GM20431 (cell line): ENCODE measurements at regions not wholly inside any gene's neighbourhood (a gene's known extent, or its start where the extent isn't known, plus 50 kb on each side); places are given as distances from the start of the nearest gene placed in this dataset.

Experiments
- in situ Hi-C: fragments of 300-500 bp; cut with MseI, MboI; formaldehyde crosslinking; loops from one replicate; pipeline ENCODE4 v1.15.0; 2020; ENCODE audit warnings: low sequenced_read_pairs; ENCODE audit not compliant: unreplicated experiment

DNA sequence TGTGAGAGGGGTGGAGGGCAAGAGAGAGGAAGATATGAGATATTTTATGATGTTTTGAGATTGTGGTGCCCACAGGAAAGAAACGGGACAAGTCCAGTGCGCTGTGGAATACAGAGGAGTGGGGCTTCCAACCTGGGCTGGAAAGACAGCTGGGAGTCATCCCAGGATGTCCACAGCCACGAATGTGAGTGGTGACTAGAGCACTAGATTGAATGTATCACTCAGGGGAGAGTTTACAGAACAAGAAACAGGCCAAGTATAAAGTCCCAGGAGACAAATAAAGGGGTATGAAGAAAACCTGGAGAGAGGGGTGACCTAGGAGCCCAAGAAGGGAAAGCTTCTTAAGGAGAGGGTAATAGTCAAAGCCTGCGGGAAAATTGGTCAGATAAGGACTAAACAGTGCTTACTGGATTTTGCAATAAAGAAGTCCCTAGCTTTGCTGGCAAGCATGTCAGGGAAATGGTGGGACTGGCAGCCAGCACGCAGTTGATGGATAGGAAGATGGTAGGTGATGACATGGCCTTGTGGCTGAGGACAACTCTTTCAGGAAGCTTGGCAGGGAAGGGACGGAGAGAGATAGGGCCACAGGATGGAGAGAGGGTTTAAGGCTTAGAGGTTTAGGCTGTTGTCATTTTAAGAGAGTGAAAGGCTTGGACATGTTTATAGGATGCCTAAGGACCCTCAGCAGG lies 114.5 kb downstream of the AXIN2 start:
- in situ Hi-C loops: no loop called here

DNA sequence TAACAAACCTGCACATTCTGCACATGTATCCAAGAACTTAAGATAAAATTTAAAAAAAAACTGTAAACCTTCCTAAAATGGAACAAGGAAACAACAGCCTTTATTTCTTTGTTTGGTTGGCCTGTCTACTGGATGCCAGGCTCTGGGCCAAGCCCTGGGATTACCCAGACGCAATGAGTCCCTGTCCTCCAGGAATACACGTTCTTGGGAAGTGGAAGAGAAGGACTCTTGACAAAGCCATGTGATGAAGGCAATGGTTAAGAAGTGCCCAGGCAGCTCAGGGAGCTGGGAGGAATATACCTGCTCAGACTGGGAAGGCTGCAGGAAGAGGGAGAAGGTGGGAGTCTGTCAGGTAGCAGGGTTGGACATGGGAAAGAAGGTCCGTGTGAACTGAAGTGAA lies 115.4 kb downstream of the AXIN2 start:
- in situ Hi-C loops: no loop called here

DNA sequence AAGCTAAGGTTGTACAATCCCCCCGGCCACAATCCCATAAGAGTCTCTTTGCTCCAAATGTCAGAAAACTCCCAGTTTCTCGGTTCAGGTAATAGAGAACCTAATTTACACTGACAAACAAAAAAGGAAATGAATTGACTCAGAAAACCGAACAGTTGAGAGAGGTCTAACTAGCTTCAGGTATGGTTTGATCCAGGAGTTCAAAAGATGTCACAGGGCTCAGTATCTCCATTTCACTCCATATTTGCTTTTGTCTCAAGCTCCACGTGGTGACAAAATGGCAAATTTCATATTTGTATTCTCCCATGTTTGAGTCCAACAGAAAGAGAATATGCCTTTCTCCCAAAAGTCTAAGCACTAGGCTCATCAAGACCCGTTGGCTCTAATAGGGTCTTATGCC lies 117.4 kb downstream of the AXIN2 start:
- in situ Hi-C loops: no loop called here

DNA sequence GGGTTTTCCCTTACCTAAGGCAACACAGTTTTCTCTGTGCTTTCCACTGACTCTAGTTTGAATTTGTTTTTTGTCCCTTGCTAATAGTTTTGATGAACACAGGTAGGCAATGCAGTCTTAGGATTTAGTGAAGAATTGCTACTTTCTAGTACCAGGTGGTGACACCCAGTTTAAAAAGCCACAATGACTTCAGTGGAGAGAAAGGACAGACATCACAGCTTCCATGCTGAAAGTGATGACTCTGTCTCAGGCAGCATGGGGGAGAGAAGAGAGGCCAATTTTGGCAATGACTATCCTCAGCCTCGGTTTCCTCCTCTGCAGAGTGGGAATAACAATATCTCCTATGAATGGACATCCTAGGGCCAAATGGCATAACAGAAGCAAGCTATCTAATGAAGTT lies 118.8 kb downstream of the AXIN2 start:
- in situ Hi-C loops: no loop called here

DNA sequence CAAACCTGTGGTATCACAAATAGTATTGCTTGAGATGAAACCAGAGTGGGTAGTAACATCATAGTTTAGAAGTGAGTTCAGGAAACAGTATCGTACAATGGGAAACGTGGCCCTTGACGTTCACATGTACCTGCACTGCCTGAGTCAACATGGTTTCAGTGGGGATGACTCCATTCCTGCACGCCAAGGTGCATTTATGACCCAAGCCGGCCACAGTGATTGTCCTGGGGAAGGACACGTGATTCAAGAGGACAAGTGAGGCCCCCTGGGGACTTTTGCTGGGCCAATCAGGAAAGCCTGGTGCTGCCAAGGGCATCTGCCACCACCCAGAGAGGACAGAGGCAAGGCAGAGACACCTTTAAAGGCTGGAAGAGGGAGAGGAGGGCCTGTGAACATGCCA lies 119.2 kb downstream of the AXIN2 start:
- in situ Hi-C loops: no loop called here

DNA sequence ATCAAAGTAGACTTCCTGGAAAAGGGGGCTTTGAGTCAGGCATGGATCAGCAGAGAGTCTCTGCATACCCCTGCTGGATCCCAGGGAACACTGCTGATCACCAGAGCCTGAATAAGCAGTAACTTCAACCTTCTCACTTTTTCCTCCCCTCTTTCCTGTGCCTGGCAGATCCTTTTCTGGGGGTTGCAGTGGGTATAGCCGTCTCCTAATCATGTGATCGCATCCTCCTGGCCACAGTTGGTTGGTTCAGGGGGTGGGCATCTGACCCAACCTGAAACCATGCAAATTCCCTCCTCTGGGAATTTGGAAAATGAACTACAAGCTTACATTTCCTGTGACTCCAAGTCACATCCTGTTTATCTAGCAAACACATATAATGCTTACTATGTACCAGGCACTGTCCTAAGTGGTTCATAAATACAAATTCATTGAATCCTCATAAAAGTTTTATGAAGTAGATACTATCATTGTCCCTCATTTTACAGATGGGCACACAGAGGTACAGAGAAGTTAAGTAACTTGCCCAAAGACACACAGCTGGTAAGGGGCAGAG lies 120.3 kb downstream of the AXIN2 start:
- in situ Hi-C loops: no loop called here

DNA sequence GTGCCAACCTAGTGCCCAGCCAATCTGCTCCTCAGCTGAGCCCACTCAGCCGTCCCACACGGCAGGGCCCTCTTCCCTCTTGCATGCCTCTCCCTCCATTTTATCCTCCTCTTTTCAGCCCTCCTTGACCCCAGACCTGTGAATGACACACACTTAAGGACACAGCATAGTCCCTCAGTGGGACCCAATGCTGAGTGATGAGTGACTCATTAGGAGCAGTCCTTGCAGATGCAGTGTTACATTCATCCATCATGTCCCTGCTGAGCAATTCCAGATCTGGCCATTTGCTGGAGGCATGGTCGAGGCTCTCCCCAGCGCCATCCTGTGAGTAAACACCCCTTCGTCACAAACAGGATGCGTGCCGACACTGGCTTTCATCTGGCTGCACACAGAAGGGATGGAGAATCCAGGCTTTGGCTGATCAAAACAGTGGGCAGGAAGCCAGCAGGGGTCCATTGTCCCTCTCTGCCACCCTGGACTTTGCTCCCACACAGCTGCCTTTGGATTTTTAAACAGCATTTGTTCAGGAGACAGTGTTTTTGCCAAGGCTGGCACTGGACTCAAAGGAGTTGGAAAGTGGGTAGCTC lies 122.6 kb downstream of the AXIN2 start:
- in situ Hi-C loops: no loop called here

DNA sequence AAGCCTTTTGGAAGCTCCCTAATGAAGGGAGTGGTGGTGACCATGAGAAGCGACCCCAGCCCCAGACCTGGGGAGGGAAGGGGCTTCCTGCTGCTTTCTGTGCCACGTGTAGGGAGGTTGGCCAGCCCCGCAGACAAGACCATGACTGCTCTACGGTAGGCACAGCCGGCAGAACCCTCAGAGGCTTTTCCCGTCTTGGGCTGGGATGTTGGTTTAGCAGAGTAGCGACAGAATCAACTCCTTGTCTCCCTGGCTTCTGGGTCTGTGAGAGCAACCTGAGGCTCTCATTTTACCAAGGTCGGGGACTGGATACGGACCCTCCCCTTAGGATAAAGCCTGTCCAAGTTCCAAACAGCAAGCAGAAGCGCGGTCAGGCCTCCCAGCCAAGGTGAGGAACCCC lies 123.3 kb downstream of the AXIN2 start:
- in situ Hi-C loops: no loop called here

DNA sequence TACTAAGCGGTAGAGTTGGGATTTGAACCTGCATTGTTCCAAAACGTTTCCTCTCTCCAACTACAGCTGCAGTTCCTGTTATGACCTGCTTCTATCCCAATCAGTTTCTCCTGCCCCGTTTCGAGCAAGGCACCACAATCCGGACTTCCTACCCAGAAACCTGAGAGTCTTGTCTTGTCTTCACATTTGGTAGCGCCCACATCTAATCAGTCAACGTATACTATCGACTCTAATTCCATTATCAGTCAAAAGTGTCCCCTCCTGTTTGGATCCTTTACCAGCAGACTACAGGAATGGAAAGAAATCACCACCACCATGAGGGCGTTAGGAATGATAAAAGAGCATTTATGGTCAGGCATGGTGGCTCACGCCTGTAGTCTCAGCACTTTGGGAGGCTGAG lies 124.6 kb downstream of the AXIN2 start:
- in situ Hi-C loops: no loop called here

DNA sequence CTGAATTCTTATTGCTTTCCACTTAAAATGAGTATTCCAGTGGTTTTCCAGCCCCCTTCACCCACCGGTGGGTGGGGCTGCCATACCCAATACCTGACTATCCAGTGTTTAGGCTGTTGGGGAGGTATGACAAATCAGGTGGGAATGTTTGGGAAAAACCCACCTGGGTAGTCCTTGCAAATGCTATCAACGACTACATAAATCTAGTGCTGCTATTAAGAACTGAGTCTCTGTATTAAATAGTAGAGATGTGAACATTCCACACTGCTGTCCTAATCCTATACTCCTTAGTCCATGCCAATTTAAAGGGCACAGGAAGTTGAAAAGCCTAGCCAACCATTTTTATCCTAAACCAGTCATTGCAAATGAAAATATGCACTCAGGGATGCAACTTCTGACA lies 126.6 kb downstream of the AXIN2 start:
- in situ Hi-C loops: no loop called here

DNA sequence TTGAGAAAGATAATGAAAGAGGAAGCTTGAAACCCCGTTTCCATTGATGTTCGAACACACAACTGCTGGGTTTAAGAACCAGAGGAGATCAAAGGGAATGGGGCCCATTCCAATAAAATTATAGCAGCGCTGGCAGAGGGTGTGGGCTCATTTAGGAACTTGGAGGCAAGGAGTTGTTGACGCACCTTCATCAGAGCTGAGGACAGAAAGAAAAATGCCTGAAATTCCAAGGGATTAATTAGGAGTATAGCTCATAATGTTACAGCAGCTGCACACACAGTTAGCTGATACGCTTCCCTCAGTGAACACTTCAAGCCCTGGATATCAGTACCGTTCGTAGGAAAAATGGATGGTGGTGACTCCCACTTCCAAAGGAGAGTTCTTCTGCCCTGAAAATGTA lies 127.2 kb downstream of the AXIN2 start:
- in situ Hi-C loops: no loop called here

DNA sequence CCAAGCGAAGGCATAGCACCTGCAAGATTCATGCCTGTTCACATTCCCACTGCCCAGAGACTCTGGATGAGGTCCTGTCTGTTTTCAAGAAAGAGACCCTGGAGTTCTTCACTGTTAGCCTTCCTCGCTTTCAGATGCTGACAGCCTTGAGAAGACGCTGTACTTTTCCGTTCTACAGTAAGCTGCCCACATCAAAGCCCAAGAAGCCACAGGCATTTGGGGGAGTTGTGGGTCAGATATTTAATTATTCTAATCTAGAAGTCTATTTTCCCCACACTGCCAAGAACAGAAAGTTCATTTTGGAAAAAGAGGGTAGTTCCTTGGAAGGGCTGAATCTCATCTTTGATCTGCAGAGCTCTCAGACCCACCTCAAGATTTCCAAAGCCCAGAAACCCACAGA lies 127.9 kb downstream of the AXIN2 start:
- in situ Hi-C loops: no loop called here

DNA sequence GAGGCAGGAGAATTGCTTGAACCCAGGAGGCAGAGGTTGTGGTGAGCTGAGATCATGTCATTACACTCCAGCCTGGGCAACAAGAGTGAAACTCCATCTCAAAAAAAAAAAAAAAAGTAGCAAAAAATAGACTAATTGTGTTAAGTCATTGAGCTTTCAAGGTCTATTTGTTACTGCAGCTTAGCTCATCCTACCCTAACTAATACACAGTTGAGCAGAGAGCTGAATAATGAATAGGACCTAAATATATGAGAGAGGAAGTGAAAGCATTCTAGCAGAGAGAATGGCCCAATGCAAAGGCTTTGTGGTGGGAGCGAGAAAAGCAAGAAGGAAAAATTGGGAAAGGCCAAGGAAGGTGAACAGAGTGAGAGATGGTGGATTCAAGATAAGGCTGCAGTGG lies 128.3 kb downstream of the AXIN2 start:
- in situ Hi-C loops: no loop called here

DNA sequence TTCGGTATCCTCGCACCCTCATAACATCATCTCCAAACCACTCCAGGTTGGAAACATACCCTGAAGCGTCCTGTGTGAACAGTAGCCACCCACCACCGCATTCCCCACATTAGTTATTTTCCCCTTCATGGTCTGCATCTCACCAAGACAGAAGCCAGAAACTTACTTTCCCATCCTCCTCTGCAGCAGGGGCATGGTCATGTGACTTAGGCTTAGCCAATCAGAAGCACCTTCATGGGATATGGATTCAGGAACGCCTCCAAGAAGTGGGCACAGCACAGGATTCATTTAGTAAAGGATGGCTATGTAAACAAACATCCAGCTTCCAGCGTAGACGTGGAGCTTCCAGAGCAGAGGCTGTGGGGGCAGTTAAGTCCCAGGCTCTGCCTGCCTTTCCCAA lies 130.3 kb downstream of the AXIN2 start:
- in situ Hi-C loops: no loop called here

DNA sequence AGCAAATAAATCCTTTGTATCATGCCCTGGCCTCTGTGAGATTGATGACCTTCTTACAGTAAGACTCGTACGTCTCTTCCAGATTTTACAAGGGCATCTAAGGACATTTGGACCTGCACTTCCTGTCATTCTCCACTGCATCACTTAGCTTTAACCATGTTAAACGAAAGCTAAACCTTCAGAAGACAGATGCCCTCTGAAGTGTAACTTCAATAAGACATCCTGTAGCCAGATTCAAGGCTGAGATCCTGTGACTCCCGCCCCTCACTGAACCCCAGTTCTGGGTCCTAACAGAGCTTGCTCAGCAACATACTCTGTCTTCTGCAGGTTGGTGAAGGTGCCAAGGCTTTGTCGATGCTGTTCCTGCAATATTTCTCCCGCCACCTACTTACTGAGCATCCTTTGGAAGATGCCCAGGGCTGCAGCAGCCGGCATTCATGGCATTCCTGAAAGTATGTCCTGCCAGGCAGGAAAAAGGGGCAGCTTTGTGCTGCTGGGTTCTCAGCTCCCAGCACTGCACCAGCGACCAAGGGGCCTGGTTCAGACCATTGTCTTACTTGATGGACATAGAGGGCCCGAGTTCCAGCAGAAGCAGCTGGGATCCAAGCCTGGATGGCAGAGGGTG lies 131.1 kb downstream of the AXIN2 start:
- in situ Hi-C loops: no loop called here

DNA sequence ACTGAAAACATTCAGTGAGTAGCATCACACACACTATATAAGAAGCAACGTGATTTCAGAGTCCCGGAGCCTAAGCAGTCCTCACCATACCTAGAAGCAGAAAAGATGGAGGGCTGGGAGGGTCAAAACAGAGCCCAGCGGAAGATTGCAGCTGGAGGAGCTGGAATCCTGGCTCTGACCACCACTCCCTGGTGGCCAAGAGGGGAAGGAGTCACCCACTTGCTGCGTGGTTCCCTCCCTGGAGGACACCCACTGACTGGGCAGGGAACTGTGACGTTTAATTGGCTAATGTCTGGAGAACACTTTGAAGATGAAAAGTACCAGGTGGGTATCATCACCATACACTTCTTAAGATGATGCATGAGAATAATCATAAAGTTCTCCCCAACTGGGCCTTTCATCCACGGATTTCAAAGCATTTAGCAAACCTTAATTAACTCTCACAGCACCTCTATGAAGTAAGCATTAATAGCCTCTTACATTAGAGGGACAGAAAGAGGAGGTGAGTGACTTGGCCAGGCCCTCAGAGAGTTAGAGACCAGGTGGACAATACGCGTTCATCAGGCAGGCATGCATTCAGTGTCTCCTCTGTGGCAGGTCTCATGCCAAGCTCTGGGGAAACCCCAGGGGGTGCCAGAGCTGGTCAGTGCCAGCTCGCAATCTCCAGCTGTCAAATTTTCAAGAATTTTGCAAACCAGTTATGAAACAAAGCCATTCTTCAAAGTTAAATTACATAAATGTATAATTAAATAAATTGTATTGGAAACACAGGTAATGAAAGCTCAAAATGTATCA lies 137.9 kb downstream of the AXIN2 start:
- in situ Hi-C loops: no loop called here

DNA sequence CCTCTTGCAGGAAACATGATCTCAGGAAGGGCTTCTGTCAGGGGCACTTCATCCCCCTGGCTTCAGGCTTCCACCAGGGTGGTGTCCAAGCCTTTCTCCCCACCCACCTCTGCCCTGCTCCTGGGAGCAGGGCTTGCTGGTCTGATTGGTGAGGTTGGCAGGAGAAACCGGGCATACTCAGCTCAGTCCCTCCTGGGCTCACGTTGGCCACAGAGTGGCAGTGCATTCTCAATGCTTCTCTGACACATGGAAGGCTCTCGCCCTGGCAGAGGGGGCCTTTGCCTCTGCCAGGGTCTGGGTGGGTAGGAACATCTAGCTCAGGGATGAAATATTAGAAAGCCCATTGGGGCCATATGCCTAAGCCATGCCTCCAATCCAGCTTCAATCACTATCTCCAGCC lies 142.8 kb downstream of the AXIN2 start:
- in situ Hi-C loops: no loop called here

DNA sequence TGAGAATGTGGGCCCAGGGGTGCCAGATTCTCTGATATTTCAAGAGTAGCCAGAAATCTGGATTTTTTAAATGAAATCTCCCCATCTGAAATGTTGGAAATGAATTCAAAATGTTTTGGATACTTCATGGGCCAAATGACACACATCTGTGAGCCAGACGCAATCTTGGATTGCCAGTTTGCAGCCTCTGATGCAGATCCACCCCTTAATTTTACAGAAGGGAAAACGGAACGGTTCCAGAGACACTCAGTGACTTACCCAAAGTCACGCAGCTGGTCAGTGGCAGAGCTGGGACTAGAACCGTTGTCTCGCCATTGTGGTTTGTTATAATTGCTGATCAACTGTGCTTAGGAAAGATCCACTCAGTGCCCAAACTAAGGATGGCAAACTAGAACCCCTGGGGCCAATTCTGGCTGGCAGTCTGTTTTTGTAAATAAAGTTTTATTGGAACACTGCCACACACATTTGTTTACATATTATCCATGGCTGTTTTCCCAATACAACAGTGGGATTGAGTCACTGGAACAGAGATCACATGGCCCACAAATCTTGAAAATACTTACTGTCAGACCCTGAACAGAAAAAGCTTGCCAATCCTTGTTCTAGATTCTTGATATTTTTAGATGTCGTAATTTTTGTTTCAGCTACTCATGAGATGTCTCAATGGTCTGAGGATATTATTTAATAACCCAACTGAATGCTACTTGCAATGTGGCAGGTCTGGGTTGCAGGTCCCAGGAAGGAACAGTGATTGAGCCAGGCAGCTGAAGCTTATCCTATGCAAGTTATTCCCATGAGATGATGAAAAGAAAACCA lies 143.8 kb downstream of the AXIN2 start:
- in situ Hi-C loops: no loop called here

DNA sequence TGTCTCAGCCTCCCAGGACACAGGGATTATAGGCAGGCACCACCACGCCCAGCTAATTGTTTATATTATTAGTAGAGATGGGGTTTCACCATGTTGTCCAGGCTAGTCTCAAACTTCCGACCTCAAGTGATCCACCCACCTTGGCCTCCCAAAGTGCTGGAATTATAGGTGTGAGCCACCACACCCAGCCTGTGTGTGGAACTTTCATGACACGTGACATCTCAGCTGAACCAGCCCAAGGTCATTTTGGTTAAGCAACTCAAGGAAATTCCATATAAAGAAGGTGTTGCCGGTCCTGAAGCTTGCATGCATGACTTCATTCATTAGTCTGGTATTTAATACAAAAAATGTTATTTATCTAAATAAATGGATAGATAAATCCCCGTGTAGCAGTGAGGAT lies 145.5 kb downstream of the AXIN2 start:
- in situ Hi-C loops: no loop called here

DNA sequence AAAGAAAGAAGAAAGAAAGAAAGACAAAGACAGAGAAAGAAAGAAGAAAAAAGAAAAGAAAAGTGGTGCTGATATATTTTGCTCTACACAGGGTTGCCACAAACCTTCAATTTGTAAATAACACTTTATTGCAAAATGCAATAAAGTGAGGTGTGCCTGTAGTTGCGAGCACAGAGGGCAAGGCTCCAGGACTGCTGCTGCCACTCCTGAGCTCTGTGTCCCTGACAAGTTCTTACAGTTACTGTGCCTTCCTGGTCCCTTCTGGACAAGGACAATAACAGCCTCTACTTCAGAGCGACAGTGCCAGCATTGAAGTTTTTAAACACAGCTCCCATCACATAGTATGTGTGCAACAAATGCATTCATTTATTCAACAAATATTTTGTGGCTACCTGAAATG lies 148.1 kb downstream of the AXIN2 start:
- in situ Hi-C loops: no loop called here
